ENCODE measurements at regions not wholly inside any gene's neighbourhood (a gene's known extent, or its start where the extent isn't known, plus 50 kb on each side); places are given as distances from the start of the nearest gene placed in this dataset.

DNA sequence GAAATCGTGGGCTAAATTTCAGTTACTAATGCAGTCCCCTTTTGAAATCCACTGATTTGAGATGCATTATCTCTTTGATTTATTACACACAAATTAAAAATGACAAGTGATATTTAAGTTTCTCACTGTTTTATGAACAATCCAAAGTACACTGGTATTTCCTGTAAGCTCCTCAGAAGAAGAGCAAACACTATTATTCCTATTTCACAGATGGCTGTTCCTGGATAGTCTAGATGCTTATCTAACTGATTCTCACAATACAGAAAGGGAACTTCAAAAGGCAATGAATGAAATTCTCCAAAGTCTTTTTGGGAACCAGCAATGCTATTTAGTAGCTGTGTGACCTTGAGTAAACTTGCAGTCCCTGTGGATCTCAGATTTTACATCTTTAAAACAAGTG is 404.7 kb upstream of the DAB2 start:
- TF ChIP-seq, protein P1, sequence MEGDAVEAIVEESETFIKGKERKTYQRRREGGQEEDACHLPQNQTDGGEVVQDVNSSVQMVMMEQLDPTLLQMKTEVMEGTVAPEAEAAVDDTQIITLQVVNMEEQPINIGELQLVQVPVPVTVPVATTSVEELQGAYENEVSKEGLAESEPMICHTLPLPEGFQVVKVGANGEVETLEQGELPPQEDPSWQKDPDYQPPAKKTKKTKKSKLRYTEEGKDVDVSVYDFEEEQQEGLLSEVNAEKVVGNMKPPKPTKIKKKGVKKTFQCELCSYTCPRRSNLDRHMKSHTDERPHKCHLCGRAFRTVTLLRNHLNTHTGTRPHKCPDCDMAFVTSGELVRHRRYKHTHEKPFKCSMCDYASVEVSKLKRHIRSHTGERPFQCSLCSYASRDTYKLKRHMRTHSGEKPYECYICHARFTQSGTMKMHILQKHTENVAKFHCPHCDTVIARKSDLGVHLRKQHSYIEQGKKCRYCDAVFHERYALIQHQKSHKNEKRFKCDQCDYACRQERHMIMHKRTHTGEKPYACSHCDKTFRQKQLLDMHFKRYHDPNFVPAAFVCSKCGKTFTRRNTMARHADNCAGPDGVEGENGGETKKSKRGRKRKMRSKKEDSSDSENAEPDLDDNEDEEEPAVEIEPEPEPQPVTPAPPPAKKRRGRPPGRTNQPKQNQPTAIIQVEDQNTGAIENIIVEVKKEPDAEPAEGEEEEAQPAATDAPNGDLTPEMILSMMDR (IDR thresholded peaks at IDR 0.05; ENCODE audit: low read depth, low read length) = no peak
- TF ChIP-seq EZH2phosphoT487 (IDR thresholded peaks at IDR 0.05; ENCODE audit: low read depth) = no peak

Data from OCI-LY3 (cell line).